GM21390 (cell line): ENCODE measurements at regions not wholly inside any gene's neighbourhood (a gene's known extent, or its start where the extent isn't known, plus 50 kb on each side); places are given as distances from the start of the nearest gene placed in this dataset.
"Not testable (repeated sequence)": the region's sequence is repeated elsewhere in the genome, so short reads cannot be mapped to it uniquely, and the experiment has no call there.

Experiments
- ATAC-seq: cut with Tn5 transposase; IDR thresholded peaks from one replicate; pipeline ENCODE4 v1.9.1; 2021; ENCODE audit not compliant: unreplicated experiment

DNA sequence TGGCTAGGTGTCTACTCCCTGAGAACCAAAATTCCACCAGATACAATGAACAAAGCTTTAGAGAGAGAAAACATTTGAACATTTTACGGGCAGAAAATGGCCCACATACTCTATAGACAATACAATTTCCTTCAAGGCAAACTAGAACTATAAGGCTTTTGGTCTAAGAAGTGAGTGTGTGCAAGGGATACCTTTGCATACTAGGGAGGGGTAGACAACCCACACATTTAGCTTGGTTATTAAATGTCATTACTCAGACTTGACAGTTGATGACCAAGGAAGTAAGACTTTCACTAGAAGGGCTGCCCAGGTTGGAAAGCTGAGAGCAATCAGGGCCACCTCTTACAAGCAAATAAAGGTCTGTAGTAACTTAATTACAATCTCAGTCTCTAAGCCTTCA is 64.0 kb upstream of the PLEKHM1 start:
- ATAC-seq, result not testable (repeated sequence)

DNA sequence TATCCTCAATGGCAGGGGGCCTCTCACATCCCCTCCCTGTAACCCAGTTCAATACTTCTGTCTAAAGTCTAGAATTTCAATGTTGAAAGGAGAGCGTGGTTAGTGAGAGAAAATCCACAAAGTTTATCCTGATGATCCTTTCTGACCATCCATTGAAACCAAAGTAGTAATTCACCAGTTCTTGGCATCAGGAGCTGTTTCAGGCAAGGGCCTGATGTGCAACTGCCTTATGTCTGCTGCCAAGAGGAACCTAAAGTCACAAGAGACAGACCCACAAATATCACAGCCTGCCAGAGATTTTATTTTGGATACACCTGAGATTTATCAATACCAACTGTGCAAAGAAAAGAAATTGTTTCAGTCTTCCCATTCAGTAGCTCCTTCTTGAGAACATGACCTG is 68.3 kb upstream of the PLEKHM1 start:
- ATAC-seq, result not testable (repeated sequence)

DNA sequence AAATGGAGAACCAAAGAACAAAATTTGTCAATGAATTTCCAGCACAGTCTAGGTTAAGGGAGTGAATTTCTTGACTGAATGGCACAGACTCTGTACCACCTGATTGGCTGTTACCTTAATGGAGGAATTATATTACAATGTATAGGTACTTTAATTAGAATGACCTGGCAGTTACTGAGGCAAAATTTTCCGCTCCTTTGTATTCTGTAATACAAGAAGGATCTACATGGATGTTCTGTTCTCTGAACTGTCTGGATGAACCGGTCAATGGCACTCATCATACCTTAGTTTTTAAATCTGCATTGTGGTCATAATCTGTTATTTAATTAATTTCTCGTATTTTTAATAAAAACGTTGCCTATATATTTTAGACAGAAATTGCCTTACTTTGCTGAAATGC is 72.3 kb upstream of the PLEKHM1 start:
- not testable (repeated sequence) for ATAC-seq

DNA sequence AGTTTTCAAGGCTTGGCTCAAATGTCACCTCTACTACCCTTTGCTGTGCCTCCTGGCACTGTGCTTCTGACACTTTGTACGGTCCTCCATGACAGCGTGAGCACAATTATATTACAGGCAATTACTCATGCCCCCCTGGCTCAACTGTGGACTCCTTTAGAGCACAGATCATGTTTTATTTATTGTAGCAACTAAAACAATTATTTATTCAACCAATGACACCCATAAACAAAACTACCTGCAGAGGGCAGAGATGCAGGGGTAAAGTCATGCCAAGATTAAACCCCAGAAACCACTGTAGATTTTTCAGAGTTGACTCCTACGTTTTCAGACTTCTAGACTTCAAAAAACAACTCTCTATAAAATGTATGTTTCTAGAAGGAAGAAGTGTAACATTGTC is 72.8 kb upstream of the PLEKHM1 start:
- not testable (repeated sequence) for ATAC-seq

DNA sequence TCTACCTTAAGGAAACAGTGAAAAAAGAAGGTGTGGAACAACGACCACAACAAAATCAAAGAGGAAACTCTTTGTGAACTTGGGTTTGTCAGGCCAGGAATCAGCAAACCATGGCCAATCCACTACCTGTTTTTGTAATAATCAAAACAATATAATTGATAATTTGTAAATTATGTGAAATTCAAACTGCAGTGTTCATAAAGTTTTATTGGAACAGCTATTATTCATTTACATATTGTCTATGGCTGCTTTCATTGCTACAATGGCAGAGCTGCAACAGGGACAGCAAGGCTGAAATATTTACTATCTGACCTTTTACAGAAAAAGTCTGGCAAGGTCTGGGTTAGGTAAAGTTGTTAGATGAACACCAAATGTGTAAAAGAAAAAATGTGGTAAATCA is 77.8 kb upstream of the PLEKHM1 start:
- not testable (repeated sequence) for ATAC-seq

DNA sequence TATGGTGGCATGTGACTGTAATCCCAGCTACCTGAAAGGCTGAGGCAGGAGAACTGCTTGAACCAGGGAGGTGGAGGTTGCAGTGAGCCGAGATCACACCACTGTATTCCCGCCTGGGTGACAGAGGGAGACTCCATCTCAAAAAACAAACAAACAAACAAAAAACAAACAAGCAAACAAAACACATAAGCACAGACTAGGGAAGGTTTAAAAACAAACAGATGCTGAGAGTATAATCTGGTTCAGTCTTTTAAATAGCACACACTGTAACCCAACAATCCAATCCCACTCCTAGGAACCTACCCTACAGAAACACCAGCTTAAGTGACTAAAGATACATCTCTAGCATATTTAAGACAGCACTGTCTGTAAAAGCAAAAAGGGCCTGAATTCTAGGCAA is 82.8 kb upstream of the PLEKHM1 start:
- not testable (repeated sequence) for ATAC-seq

DNA sequence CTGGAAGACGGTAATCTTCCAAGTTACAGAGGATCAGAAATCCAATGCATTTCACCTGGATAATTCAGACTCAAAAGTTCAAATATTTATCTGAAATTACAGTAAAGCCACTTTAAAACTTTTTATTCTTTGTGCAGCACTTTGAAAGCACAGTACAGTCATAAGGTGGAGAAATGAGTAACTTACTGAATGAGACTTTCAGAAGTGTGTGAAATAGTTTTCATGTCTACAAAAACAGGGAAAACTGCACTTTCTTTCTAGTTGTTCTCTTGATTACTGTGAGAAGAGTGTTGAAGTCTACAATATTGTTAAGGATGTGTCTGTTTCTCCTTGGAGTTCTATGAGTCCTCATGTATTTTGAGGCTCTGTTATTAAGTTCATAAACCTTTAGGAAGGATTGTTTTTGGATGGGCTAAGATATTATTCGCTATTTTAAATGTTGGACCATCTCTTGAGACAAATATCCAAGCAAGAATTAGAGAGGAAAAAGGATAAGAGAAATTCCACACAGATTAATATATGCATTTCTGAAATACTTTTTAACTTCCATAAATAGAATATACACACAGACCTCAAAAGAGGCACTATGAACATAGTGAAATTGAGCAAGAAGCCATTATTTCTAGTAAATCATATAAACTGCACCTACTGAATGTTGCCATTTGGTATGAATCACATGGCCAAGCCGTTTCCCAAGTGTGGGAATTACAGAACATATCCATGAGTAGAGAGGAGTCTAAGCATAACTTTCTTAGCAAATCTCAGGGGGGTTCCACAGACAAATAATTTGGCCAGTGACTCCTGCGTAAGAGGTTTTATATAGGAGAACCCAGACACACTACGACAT is 83.6 kb upstream of the PLEKHM1 start:
- ATAC-seq, result no peak

DNA sequence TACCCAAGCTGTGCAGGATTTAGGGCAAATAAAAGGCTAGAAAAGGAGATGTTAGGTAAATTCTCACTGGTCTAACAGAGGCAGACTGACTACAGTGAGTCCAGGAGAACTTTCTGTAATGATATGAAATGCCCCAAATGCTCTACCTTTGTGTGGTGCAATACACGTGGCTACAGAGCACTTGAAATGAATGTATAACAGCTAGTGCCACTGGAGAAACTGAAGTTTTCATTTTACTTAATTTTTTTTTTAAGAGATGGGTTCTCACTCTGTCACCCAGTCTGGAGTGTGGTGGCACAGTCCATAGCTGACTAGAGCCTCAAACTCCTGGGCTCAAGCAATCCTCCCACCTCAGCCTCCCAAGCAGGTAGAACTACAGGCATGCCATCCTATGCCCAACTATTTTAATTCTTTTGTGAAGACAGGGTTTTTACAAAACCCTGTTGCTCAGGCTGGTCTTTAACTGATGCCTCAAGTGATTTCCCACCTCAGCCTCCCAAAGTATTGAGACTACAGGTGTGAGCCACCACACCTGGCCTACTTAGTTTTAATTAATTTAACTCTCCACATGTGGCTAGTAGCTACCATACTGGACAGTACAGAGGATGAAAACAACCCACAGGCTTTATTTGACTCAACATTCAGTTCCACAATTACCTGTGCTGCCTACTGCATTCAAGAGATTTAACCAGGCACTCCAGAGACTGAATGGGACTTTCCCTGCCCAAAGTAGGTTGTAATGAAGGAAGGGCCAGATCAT is 84.8 kb upstream of the PLEKHM1 start:
- ATAC-seq, result no peak

DNA sequence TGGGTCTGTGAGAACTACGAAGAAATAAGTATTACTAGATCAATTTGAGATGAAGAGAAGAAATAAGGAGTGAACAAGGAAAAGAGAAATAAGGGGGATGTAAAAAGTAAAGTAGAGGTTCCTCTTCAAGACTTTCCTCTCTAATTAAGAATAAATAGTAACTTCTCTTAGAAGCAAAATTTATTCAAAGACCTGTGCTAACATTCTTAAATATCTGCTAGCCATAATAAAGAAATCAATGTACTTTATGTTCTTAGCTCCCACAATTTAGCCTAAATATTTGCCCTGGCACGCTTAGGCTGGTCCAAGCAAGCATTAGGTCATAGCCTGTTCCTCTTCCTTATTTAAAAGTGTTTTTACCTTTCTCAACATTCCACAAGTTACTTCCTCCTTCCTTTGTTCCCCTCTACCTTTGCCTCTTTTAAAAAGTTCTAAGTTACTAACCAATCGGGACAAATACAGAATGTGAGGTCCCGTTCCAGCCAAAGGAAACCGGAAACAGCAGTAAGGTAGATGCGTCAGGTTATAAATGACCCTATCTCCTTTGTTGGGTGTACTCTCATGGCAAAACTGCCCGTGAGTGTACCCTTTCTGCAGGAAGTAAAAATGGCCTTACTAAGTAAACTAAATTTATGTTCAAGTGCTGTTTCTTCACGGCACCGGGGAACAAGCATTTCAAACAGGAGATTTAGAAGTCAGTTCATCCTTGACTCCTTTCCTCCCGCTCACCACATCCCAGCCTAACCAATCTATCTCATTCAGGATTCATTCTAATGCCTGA is 86.2 kb upstream of the PLEKHM1 start:
- not testable (repeated sequence) for ATAC-seq

DNA sequence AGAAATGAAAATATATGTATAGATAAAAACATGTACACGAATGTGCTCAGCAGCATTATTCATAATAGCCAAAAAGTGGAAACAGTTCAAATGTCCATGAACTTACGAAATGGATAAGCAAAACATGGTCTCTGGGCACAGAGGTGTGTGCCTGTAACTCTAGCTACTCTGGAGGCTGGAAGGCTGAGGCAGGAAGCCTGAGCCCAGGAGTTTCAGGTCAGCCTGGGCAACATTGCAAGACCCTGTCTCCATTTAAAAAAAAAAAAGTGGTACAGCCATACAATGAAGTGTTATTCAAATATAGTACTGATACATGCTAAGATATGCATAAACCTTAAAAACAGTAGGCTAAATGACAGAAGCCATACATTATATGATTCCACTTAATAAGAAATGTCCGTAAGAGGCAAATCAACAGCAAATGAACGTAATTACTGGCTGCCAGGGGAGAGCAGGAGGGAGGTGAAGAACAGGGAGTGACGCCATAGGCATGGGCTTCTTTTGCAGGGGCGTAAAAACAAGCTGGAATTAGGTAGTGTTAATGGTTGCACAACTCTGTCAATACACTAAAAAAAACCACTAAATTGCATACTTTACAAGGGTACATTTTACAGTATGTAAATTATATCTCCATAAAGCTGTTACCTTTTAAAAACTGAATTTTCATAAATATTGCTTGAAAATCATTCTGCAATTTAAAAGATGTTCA is 87.2 kb upstream of the PLEKHM1 start:
- ATAC-seq, result no peak

DNA sequence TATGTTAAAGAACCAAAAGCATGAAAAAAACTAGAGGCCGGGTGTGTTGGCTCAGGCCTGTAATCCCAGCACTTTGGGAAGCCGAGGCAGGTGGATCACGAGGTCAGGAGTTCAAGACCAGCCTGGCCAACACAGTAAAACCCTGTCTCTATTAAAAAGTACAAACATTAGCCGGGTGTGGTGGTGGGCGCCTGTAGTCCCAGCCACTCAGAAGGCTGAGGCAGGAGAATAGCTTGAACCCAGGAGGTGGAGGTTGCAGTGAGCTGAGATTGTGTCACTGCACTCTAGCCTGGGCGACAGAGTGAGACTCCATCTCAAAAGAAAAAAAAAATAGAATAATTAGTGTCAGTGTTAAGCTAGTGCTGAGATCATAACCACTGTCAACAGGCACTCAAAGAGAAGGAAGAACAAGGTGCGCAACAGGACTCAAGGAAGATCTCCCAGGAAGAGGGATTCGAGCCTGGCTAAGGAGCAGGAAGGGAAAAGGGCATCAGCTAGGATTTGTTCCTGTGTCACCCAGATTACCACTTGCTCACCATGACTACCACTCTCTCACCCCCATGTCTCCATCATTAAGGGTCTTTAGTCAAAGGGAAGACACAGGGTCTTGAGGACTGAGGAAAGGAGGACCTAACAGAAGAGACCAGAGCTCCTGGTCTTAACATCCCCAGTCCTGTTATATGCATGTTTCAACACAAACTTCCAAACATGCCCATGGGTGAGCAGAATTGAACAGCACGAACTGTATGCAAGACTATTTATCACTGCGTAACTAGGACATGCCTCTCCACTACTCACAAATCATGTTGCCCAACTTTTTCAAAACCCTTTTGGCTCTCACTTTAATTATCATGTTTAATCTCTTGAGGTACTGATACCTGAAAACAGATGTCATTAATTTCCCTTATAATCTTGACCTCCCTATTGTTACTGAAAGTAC is 88.3 kb upstream of the PLEKHM1 start:
- no peak for ATAC-seq

DNA sequence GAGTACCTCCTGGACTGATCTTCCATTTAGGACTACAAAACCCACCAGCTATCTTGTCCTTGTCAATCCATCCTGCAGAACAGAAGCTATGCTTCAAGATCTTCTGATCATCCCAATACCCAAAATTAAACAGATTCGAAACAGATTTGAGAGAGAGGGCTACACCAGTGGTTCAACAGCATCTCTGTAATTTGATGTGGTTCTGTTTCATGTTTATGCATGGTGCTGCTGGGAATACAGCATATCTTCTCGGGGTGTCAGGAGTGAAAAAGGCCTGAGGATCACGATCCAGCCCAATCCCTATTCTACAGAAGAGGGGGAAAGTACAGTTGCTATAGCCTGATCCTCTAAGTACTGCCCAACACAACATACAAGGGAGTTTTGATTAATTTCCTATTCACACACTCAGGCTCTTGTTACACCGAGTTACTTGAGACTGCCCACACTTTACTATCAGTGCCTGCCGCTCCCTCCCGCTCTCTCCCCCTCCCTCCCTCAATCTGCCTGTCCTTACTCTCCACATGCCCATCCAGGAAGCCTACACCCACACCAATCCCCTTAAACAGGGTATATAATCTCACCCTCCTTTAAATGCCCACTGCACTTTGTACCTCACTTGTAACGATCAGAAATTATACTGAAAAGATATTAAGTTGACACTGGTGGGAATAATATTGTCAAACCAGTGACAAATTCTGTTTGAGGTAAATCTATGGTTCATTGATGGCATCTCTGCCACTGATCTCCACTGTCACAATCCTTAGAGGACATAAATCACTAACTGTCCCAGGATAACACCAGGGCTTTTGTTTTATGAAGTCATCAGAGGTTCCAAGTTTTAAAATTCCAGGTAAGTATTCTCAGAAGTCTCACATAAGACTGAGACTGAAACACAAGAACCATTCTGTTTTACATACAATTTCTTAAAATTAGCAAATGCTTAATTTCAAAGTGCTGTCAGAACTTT is 89.3 kb upstream of the PLEKHM1 start:
- no peak for ATAC-seq

DNA sequence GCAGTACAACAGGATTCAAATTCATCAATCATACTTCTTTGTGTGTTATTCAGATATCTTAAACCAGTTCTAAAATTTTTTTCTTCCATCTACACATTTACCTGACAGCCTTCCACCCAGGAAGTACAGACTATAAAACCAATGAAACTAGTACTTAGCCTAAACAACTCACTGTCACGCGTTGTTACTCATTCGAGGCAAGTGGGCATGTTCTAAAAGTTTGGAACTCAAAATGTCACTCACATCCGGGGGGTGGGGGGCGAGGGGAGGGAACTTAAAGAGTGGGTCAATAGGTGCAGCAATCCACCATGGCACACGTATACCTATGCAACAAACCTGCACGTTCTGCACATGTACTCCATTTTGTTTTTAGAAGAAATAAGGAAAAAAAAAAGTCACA is 90.4 kb upstream of the PLEKHM1 start:
- no peak for ATAC-seq

DNA sequence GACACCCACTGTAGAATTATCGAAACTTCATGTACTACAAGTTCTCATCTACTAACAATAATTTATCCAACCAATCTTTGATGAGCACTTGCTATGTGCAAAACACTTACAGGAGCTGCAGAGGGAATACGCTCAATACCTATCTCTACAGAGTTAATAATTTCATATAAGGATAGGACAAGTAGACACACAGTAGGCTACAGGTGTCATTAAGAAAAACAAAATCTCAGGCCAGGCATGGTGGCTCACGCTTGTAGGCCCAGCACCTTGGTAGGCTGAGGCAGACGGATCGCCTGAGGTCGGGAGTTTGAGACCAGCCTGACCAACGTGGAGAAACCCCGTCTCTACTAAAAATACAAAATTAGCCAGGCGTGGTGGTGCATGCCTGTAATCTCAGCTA is 91.3 kb upstream of the PLEKHM1 start:
- ATAC-seq, result no peak

DNA sequence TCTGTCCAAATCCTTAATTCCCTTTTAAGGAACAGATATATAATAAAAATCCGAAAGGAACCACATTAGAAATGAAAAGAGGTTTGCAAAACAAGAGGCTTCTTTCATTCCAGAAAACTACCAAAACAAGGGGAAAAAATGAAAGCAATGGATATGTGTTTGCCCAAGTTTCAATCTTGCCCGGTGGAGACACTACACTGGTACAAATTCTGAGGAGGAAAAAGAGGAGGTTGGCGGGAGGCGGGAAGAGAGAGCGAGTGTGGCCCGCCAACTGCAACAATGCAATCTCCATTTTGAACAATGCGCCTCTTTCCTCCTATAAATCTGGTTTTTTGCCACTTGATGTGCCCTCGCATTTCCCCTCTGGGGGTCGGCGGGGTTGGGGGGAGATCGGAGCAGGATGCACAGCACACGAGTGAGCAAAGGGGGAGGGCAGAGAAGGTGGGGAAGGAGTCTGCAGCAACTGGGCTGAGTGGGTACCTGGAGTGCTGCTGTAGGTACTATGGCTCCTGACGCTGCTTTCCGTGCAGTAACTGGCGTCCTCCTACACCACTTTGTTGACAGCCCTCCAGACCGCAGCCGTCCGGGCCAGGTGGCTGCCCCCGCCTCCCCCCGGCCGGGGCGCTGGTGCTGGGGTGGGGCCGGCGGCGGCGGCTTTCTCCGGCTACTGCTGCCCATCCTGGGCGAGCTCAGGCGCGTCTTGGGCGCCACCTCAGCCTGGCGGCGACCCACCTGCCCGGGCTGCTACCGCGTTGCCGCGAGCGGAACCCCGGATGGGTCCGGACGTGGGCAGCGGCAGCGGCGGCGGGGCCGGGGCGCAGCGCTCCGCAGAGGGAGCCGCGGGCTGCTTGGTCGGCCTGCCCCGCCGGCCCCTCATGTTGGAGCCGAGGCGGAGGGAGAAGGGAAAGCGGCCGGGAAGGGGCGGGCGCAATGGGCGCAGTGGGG is 93.8 kb upstream of the PLEKHM1 start:
- ATAC-seq, result peak; percentile 50

DNA sequence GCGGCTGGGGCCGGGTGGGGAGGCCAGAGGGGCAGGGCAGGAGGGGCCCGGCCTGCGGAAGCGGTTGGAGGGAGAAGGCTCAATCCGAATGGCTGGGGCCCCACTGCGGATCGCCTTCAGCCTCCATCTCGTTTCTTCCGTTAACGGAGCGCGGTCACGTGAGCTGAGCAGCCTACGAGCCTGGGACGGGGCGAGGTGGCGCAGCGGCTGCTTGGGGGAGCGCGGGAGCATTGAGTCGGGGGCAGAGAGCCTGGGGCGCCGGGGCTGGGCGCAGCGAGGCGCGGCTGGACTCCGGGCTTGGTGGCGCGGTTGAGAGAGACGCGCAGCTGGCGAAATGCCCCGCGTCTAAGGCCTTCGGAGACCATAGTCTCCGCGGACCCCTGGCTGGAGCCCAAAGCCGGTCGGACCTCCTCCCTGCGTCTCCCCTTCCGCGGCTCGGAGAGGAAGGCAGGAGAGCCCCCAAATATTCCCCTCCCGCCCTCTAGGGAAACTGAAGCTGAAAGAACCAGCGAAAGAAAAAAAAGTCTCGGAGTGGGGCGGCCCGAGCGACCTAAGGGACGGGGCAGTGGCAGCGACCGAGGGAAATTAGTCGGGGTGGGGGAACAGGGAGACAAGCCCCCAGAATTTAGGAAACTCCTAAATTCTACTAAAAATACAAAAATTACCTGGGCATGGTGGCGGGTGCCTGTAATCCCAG is 94.7 kb upstream of the PLEKHM1 start:
- ATAC-seq, result peak; percentile 50
